HG02840 (cell line): ENCODE measurements at regions not wholly inside any gene's neighbourhood (a gene's known extent, or its start where the extent isn't known, plus 50 kb on each side); places are given as distances from the start of the nearest gene placed in this dataset.

Source experiments
- ATAC-seq: cut with Tn5 transposase; IDR thresholded peaks from one replicate; pipeline ENCODE4 v1.9.1; 2021; ENCODE audit warnings: mild to moderate bottlenecking, moderate library complexity, moderate number of reproducible peaks; ENCODE audit not compliant: unreplicated experiment, low FRiP score

- ATAC-seq: no peak
Measured at GRCh38 chr5:133831491-133832224, 136.8 kb downstream of the C5orf15 start.

DNA sequence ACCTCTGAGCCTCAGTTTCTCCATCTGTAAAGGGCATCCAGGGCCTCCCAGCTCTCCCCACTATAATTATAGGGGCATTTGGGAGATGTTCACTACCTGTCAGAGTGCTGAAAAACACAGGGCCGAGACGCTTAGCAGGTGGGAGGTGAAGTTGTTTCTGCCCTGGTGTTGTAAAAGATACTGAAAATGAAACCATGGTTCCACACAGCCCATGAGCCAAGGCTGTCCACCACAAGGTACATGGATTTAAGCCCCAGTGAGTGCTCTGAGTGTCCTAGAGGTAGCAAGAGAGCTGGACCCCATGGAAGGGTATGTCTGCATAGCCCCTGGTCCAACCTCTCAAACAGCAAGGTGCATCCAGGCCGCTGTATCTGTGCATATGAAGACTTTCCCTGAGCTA, 137.5 kb downstream of the C5orf15 start:
- no peak for ATAC-seq

DNA sequence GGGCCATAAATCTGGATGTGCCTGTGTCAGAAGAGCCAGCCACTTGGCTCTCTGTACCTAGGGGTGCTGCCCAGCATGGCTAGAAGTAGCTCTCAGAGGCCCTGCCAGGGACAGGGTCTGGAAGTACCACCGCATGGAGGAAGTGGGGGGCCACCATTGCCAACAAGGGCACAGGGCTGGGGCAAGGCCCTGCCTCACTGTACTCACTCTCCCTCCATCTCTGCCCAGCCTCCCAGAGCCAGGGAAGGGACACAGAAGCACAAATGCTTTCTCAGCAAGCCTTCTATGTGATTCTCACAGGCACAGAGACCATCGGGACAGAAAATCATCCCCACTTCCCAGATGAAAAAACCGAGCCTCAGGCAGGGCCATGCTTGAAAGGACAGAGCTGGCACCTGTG, 138.1 kb downstream of the C5orf15 start:
- ATAC-seq: no peak

GRCh38 chr5:133829786-133830185, 138.6 kb downstream of the C5orf15 start:
- no peak for ATAC-seq

DNA sequence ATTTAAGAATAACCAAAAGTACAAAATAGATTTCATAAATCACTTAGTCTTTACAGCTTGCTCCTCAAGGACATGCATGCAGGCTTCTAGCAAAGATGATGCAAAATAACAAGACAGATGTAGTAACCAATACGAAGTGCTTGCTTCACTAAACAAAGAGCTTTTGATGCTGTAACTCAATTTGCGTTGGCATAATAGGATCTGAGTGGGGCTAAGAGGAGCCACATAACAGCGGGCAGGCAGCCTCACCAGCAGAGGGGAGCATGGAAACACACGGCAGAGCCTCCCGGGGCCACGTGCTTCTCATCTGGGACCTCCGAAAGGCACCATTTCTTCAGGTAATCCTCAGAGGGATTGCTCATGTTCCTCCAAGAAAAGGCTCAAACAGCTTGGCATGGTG, 139.7 kb downstream of the C5orf15 start:
- no peak for ATAC-seq

DNA sequence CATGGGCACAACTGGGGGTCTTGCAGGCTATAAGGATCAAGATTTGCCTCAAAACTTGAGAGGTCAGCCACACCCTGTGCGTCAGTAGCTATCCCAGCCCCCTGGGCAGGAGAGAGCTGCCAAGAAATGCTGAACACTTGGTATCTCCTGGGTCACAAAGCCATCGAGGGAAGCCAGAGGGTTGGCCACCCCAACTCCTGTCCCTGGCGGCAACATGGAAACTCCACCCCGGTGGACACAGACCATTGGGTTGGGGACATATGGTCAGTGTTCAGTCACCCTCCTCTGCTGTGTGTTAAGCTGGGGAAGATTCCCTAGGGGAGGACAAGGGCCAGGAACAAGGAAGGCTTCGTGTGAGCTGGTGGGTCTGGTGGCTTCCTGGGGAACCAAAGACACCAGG, 140.6 kb downstream of the C5orf15 start:
- ATAC-seq: no peak

GRCh38 chr5:133827011-133827410, 141.4 kb downstream of the C5orf15 start:
- ATAC-seq: no peak

GRCh38 chr5:133825631-133826289, 142.7 kb downstream of the C5orf15 start:
- no peak for ATAC-seq

GRCh38 chr5:133824661-133825254, 143.7 kb downstream of the C5orf15 start:
- ATAC-seq: peak; percentile 53

GRCh38 chr5:133821889-133822288, 146.5 kb downstream of the C5orf15 start:
- no peak for ATAC-seq

GRCh38 chr5:133821311-133821741, 147.1 kb downstream of the C5orf15 start:
- ATAC-seq: no peak

DNA sequence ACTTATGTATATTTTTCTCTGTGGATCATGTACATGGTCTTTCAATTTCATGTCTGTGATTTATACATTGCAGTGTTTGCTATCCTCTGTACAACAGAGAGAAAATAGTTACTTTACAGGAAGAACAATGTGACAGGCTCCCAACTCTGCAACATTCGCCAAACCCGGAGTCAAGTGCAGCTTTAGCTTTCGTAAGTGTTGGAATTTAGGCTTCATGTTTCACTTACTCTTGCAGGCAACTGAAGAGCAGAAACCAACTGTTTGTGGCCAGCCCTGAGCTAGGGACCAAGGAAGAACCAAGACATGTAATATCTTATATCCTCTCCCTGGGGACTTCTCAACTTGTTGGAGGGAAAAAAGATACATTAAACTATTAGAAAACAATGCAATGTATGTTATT, 147.9 kb downstream of the C5orf15 start:
- no peak for ATAC-seq

GRCh38 chr5:133819977-133820471, 148.4 kb downstream of the C5orf15 start:
- no peak for ATAC-seq

GRCh38 chr5:133818869-133819600, 149.4 kb downstream of the C5orf15 start:
- ATAC-seq: no peak

DNA sequence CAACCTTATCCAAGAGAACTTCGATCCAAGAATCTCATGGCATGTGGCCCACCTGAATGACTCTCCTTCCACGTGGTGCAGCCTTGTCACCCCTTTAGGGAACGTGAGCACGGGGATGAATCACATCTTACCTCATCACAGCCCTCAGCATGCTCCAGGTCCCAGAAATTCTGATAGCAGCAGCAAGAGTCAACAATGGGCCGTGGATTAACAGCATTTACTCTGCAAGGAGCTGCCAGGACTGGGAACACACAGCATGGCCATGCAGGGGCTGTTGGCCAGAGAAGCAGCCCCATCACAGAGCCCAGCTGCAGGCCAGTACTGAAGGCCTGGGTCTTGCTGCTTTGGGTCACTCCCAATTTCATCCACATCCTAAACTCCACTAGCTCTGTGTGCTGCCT, 150.4 kb downstream of the C5orf15 start:
- no peak for ATAC-seq

DNA sequence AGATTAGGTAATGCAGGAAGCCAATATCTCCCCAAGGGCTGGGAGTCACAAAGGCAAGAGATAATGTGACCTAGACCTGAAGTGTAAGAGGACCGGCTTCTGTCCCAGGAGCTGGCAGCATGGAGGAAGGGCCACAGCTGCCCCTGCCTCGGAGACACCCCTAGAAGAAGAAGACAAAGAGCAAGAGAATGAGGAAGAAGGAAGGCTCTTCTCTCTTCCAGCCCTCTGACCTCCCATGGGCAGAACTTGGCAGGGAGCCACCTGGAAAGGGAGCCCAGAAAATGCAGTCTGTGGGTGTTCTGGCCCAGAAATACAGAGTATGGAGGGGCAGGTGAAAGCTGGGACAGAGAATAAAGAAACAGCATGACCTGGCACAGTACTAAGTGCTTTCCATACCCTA, 151.0 kb downstream of the C5orf15 start:
- ATAC-seq: no peak

DNA sequence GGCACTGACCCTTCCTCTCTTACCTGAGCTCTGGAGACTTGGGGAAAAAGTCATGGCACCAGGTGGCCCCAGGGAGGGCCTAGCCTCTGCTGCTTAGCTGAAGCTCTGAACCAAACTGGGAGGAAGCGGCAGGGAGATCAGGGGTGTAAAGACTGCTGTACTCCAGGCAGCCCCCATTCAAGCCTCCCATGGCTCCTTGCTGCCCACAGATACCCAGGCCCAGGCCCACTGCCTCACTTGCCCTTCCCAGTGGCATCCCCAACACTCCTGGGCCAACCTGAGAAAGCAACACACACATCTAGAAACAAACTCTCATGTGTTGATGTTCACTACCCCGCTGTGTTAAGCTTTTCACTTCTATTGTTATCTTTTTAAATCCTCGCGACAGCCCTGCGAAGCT, 151.6 kb downstream of the C5orf15 start:
- no peak for ATAC-seq

- ATAC-seq: no peak
Measured at GRCh38 chr5:133814152-133814551, 154.3 kb downstream of the C5orf15 start.

DNA sequence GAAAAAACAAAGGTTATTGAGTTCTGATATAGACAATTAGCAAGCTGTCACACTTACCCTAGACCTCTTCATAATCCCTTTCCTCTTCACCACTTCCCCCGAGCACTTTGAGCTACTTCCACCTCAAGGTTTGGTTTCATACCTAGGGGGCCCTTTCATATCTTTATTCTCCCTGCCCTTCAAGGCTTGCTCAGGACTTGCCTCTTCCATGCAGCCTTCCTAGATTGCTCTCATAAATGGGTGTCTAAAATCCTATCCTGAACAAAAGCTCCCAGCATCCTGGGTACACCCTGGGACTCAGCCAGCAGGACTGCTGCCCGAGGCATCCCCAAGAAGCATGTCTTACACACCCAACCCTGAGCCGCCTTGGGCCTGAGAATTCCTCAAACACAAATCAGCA, 157.3 kb downstream of the C5orf15 start:
- ATAC-seq: no peak

DNA sequence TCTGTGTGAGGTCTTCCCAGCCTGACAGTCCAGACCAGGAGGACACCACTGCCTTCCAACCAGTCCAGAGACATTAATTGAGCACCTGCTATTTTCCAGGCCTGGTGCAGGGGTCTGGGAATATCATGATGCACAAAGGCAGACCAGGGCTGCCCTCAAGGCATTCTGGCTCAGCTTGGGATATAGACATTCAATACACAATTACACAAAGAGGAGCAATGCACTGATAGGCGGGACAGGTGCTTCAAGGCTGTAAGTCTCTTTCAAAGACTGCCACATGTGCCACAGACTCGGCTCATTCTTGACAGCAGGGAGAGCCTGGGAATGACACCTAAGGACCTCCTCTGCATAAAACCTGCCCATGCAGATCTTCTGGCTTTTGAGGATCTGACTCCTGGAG, 158.6 kb downstream of the C5orf15 start:
- no peak for ATAC-seq

- no peak for ATAC-seq
Measured at GRCh38 chr5:133807348-133807747, 161.1 kb downstream of the C5orf15 start.
